ENCODE measurements at regions not wholly inside any gene's neighbourhood (a gene's known extent, or its start where the extent isn't known, plus 50 kb on each side); places are given as distances from the start of the nearest gene placed in this dataset.

DNA sequence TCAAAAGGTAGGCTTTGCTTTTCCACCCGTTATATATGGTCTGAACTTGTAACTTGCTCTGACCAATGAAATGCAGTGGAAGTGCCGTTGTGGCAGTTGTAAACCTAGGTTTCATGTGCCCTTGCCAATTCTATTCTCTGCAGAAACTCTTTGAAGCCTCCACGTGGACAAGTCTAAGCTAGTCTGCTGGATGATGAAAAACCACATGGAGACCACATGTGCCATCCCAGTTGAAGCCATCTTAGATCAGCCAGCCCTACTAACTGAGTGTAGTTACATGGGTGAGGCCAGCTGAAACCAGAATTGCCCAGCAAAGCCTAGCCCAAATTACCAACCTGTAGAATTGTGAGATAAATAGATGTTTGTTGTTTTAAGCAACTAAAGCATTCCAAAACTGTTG is 183.7 kb upstream of the KCNH8 start:
- Histone ChIP-seq H3K4me1 (ENCODE audit: insufficient read depth, low read length) (no peaks in the 10 kb centered on the region), H3K9me3 (ENCODE audit: control insufficient read depth, insufficient read depth, low read length) (0 out of 2 replicates have a peak, but pooled peaks cover 2% of the 10 kb centered on the region), H3K36me3 (ENCODE audit: insufficient read depth, low read length) (peaks cover 2% of the 10 kb centered on the region; the same call in 1 of the 2 replicates), H3K9ac (ENCODE audit: low read depth, low read length) (no peak overlapping the region)

DNA sequence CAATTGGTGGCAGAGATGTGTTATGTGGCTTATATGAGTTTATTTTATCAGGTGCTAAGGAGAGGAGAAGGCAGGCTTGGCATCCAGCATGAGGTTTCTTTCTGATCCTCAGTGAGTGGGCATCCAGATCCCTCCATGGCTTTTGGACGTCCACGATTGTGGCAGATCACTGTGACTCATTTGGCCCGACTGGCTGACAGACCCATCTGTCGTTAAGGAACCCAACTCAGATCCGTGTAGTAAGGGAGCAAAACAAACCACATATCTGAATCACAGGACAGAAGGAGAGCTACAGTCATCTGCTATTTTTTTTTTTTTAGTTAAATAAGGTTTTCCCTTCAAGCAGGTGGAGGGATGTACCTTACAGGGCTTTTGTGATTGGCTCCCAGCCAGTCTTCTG is 197.0 kb upstream of the KCNH8 start:
- no peak overlapping the region for H3K9ac ChIP-seq (ENCODE audit: low read depth, low read length)
- no peaks in the 10 kb centered on the region for H3K36me3 ChIP-seq (ENCODE audit: insufficient read depth, low read length)
- H3K9me3 ChIP-seq (ENCODE audit: control insufficient read depth, insufficient read depth, low read length): no peaks in the 10 kb centered on the region; the same call in 1 of the 2 replicates
- no peaks in the 10 kb centered on the region; the same call in 1 of the 2 replicates for H3K4me1 ChIP-seq (ENCODE audit: insufficient read depth, low read length)

DNA sequence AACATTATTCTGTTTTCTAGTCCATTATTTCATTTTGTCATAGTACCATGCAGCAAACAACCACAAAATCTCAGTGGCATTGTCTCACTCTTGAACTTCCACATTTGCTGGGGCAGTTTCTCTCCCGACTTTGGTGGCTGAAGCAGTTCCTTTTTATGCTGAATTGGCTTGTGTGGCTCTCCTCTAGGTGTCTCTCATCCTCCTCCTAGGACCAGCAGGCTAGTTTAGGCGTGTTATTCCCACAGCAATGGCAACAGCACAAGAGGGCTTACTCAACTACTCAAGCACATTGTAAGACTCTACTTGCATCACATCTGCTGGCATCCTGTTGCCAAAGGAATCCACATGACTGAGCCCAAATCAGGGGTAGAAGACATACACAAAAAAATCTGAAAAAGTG is 201.8 kb upstream of the KCNH8 start:
- H3K4me1 ChIP-seq (ENCODE audit: insufficient read depth, low read length): no peaks in the 10 kb centered on the region; the same call in 1 of the 2 replicates
- H3K9ac ChIP-seq (ENCODE audit: low read depth, low read length): no peak overlapping the region
- no peaks in the 10 kb centered on the region for H3K36me3 ChIP-seq (ENCODE audit: insufficient read depth, low read length)
- no peaks in the 10 kb centered on the region for H3K9me3 ChIP-seq (ENCODE audit: control insufficient read depth, insufficient read depth, low read length)

DNA sequence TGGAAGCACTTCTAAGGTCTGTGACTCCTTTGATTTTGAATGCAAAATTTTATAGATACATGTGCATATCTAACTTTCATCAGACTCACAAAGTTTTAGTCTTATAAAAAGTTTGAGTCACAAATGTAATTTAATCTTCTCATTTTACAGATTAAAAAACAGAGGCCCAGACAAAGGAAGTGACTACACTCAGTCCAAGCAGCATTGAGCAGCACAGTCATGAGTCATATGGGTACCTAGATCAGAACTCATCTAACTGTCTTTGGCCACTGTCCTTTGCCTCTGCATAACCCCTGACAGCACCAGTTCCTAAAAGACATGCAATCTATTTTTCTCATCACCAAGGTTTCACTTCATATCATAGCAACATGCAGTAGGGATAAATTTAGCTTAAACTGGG is 210.7 kb upstream of the KCNH8 start:
- no peak overlapping the region for H3K9ac ChIP-seq (ENCODE audit: low read depth, low read length)
- H3K4me1 ChIP-seq (ENCODE audit: insufficient read depth, low read length): no peaks in the 10 kb centered on the region
- no peaks in the 10 kb centered on the region for H3K9me3 ChIP-seq (ENCODE audit: control insufficient read depth, insufficient read depth, low read length)
- H3K36me3 ChIP-seq (ENCODE audit: insufficient read depth, low read length): no peaks in the 10 kb centered on the region

DNA sequence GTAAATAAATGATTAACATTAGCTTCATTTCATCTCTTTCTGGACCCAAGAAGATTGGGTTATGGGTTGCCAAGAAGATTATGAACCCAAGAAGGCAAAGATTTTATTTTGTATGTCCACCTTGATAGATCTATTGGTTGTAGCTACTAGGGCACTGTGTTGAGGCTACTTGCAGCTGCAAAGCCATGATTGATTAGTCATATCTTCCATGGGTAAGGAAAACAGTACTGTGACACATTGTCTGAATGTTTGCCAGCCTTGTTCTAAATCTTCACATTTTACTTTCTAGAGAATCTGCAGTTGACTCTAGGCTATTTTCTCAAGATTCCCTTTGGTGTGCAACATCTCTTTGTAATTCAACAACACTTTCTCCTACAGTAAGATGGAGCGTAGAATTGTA is 229.2 kb upstream of the KCNH8 start:
- H3K9ac ChIP-seq (ENCODE audit: low read depth, low read length): no peak overlapping the region
- no peaks in the 10 kb centered on the region for H3K36me3 ChIP-seq (ENCODE audit: insufficient read depth, low read length)
- H3K9me3 ChIP-seq (ENCODE audit: control insufficient read depth, insufficient read depth, low read length): no peaks in the 10 kb centered on the region
- no peaks in the 10 kb centered on the region for H3K4me1 ChIP-seq (ENCODE audit: insufficient read depth, low read length)

DNA sequence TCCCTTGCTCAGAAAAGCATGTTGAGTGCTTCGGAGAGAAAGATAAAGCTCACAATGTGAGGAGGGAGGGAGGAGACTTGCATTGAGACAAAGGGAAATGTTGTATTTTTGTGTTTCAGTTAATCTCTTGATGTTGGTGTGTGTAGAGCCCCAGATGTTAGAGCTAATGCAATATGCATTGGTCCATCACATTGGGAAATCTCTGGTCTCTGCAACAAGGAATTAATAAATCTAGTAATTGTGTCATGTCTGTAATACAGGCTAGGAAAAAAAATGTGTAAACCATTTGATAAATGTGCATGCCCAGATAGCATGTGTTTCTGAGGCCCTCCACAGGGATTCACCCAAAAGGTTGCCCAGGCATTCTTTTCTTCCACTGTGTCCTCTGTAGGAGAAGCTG is 230.4 kb upstream of the KCNH8 start:
- Histone ChIP-seq H3K9me3 (ENCODE audit: control insufficient read depth, insufficient read depth, low read length) (no peaks in the 10 kb centered on the region), H3K36me3 (ENCODE audit: insufficient read depth, low read length) (no peaks in the 10 kb centered on the region), H3K9ac (ENCODE audit: low read depth, low read length) (no peak overlapping the region), H3K4me1 (ENCODE audit: insufficient read depth, low read length) (no peaks in the 10 kb centered on the region)

DNA sequence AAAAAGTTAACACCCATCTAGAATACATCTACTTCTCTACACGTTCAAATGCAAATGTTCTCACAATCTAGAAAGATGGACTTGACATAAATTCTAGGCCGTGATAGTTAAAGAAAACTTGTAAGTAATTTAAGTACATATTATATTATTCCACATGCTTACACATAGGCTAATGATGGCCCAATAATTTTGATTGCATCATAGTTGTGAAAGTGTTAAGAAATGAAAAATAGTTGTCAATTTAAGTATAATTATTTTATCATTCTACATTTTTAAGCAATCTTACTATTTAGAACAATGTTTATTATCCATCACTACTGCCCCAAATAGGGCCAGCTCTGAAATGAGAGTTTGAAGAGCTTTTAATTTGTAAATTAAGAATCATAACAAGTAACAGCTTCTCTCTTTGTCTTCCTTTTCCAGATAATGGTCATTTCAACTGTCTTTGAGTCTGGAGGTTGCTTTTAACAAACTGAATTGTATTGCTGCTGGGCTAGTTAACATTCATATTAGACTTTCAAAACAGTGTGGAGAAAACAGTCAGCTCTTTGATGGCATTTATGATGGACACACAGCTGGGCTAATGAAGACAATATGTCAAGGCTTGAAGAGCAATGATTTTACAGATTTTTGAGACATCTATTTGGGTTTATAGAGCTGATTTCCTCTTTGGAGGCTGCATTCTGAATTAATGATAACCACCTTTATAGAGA is 246.1 kb upstream of the KCNH8 start:
- no peaks in the 10 kb centered on the region for H3K4me1 ChIP-seq (ENCODE audit: insufficient read depth, low read length)
- H3K36me3 ChIP-seq (ENCODE audit: insufficient read depth, low read length): no peaks in the 10 kb centered on the region
- no peaks in the 10 kb centered on the region for H3K9me3 ChIP-seq (ENCODE audit: control insufficient read depth, insufficient read depth, low read length)
- no peak overlapping the region for H3K9ac ChIP-seq (ENCODE audit: low read depth, low read length)

DNA sequence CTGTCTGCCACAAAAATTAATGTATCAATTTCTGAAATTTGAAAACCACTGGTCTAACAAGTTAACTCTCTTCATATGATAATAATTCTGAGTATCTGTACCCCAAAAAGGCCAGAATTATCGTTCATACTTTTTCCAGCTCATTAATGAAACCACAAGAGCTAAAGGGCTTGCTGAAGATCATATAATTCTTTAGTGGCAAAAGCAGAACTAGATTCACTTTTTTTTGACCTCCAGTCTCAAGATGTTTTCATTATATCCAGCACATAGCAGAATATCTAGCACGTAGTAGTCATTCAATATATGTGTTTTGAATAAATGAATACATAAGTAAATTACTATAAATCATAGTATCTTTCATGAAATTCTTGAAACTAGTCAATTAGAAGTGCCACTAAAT is 246.7 kb upstream of the KCNH8 start:
- H3K4me1 ChIP-seq (ENCODE audit: insufficient read depth, low read length): 0 out of 2 replicates have a peak, but pooled peaks cover under 1% of the 10 kb centered on the region
- H3K9me3 ChIP-seq (ENCODE audit: control insufficient read depth, insufficient read depth, low read length): no peaks in the 10 kb centered on the region
- H3K36me3 ChIP-seq (ENCODE audit: insufficient read depth, low read length): no peaks in the 10 kb centered on the region
- H3K9ac ChIP-seq (ENCODE audit: low read depth, low read length): no peak overlapping the region

DNA sequence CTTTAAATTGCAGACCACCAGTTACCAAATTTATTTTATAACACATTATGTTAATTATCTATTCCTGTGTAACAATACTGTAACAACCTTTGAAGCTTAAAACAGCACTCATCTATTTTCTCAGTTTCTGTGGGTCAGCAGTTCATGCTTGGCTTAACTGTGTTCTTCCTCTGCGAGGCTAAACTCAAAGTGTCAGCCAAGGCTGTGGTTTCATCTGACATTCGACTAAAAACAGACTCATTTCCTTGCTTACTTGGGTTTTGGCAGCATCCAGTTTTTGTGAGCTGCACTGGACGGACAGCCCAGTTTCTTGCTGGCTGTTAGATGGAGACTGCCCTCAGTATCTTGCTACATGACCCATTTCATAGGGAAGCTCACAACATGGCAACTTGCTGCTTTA is 247.3 kb upstream of the KCNH8 start:
- Histone ChIP-seq H3K9ac (ENCODE audit: low read depth, low read length) (no peak overlapping the region), H3K4me1 (ENCODE audit: insufficient read depth, low read length) (0 out of 2 replicates have a peak, but pooled peaks cover 4% of the 10 kb centered on the region), H3K9me3 (ENCODE audit: control insufficient read depth, insufficient read depth, low read length) (no peaks in the 10 kb centered on the region), H3K36me3 (ENCODE audit: insufficient read depth, low read length) (no peaks in the 10 kb centered on the region)

DNA sequence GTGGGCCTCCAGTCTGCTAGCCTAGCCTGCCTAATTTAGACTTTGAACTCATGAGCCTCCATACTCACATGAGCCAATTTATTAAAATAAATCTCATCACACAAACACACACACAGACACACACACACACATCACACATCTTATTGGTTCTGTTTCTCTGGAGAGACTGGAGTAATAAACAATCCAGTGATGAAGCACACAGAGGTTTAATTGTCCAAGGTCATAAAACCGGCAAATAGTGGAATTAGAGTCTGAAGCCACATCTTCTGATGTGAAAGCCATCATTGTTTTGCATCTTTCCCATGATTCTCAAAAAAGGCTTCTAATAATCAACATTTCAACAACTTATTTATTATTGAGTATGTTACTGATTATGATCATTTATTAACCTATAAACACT is 249.4 kb upstream of the KCNH8 start:
- no peak overlapping the region for H3K9ac ChIP-seq (ENCODE audit: low read depth, low read length)
- no peaks in the 10 kb centered on the region for H3K9me3 ChIP-seq (ENCODE audit: control insufficient read depth, insufficient read depth, low read length)
- H3K36me3 ChIP-seq (ENCODE audit: insufficient read depth, low read length): no peaks in the 10 kb centered on the region
- 0 out of 2 replicates have a peak, but pooled peaks cover 4% of the 10 kb centered on the region for H3K4me1 ChIP-seq (ENCODE audit: insufficient read depth, low read length)

DNA sequence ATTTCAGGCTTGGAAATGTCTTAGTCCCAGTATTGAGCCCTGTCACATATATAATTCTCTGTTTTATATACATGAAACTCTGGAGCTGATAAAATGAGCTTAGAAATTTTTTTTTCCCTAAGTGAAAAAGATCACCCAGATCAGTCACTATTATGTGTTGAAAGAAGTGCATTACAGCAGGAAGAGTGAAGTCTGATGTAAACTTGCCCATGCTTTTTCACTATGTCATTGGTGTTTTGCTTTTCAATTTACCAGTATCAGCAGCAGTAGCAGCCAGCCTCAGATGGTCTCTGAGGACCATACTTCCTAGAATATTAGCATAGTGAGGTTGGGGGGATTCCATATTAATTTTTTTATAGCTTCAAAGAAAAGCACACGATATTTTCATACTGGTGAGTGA is 255.6 kb upstream of the KCNH8 start:
- no peaks in the 10 kb centered on the region for H3K9me3 ChIP-seq (ENCODE audit: control insufficient read depth, insufficient read depth, low read length)
- 0 out of 2 replicates have a peak, but pooled peaks cover 4% of the 10 kb centered on the region for H3K4me1 ChIP-seq (ENCODE audit: insufficient read depth, low read length)
- H3K9ac ChIP-seq (ENCODE audit: low read depth, low read length): no peak overlapping the region
- H3K36me3 ChIP-seq (ENCODE audit: insufficient read depth, low read length): no peaks in the 10 kb centered on the region

DNA sequence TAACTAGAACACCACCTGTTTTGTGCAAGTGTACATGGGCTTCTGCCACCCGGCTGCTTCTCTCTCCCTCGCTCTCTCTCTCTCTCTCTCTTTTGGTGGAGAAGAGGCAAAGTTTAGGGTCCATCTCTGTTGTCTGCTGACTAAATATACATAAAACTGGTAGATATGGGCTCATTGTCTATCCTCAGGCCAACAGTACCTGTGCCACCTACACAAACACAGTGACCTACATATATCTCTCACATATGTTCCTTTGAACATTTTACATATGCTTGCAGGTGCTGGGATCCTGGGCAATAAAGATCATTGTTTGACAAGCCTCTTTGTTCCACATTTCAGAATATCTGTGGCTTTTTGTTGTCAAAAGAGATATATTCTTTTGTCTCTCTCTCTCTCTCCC is 256.3 kb upstream of the KCNH8 start:
- Histone ChIP-seq H3K9me3 (ENCODE audit: control insufficient read depth, insufficient read depth, low read length) (no peaks in the 10 kb centered on the region), H3K4me1 (ENCODE audit: insufficient read depth, low read length) (0 out of 2 replicates have a peak, but pooled peaks cover 4% of the 10 kb centered on the region), H3K36me3 (ENCODE audit: insufficient read depth, low read length) (no peaks in the 10 kb centered on the region), H3K9ac (ENCODE audit: low read depth, low read length) (no peak overlapping the region)

DNA sequence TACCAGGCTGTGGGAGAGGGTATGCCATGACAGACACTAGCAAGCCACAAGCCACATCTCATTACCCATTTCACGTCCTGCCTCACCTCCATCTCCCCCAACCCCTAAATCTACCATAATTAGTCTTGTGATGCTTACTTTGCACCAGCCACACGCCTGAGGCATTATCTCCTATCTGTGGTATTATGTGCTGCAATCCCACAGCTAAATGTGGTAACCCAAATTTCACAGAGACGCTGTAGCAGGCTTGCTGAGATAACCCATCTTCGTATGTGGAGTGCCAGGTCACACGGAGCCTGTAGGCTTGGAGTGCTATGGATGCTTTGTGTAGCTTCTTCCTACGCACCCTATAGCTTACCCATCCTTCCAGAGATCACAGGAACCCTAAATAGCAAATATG is 256.7 kb upstream of the KCNH8 start:
- Histone ChIP-seq H3K36me3 (ENCODE audit: insufficient read depth, low read length) (no peaks in the 10 kb centered on the region), H3K9me3 (ENCODE audit: control insufficient read depth, insufficient read depth, low read length) (no peaks in the 10 kb centered on the region), H3K9ac (ENCODE audit: low read depth, low read length) (no peak overlapping the region), H3K4me1 (ENCODE audit: insufficient read depth, low read length) (0 out of 2 replicates have a peak, but pooled peaks cover 4% of the 10 kb centered on the region)

DNA sequence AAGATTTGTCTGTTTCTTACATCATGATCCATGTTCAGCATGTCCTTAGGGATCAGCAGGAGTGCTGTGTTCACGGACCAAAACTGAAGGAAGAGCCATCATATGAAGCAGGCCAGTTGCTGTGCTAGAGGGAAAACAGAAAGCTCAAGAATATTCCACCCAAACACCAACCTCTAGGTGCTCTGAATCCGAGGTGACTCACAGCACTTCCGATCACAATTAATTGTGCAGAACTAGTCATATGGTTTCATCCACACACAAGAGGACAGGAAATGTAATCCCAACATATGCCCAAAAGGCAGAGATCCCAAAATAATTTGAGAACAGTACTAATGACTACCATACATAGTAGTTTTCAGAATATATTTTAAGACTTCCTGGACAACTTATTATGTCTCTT is 257.9 kb upstream of the KCNH8 start:
- H3K9ac ChIP-seq (ENCODE audit: low read depth, low read length): no peak overlapping the region
- H3K36me3 ChIP-seq (ENCODE audit: insufficient read depth, low read length): no peaks in the 10 kb centered on the region
- no peaks in the 10 kb centered on the region for H3K4me1 ChIP-seq (ENCODE audit: insufficient read depth, low read length)
- H3K9me3 ChIP-seq (ENCODE audit: control insufficient read depth, insufficient read depth, low read length): no peaks in the 10 kb centered on the region

DNA sequence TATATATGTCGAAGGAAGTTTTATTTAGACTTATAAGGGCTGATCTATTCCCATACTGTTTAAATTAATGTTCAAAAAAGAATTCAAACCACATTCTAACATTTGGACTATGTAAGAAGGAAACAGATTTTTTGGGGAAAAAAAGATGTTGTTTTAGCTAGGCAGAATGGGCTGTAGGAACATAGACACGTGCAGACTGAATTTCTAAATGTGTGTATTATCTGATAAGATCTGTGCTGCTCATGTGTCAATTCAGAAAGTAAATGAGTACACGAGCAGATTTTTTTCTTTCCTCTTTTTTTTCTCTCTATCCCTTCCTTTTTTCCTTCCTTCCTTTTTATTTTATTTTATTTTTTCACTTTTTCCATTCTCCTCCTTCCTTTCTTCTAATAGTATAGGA is 259.5 kb upstream of the KCNH8 start:
- Histone ChIP-seq H3K9me3 (ENCODE audit: control insufficient read depth, insufficient read depth, low read length) (no peaks in the 10 kb centered on the region), H3K4me1 (ENCODE audit: insufficient read depth, low read length) (no peaks in the 10 kb centered on the region), H3K9ac (ENCODE audit: low read depth, low read length) (no peak overlapping the region), H3K36me3 (ENCODE audit: insufficient read depth, low read length) (no peaks in the 10 kb centered on the region)
